ENCODE measurements at regions not wholly inside any gene's neighbourhood (a gene's known extent, or its start where the extent isn't known, plus 50 kb on each side); places are given as distances from the start of the nearest gene placed in this dataset.

GRCh38 chr16:17847234-17847795, 376.6 kb upstream of the XYLT1 start:
- DNase-seq (ENCODE audit: low read depth, low spot score): no peak
- H3K4me3 ChIP-seq (ENCODE audit: low read depth, low read length): no peak overlapping the region
- TF ChIP-seq CTCF (IDR thresholded peaks at IDR 0.05; ENCODE audit: low read depth, low read length): no peak
- in situ Hi-C loops (cut with HindIII; ENCODE audit: low sequenced_read_pairs): no loop called here

DNA sequence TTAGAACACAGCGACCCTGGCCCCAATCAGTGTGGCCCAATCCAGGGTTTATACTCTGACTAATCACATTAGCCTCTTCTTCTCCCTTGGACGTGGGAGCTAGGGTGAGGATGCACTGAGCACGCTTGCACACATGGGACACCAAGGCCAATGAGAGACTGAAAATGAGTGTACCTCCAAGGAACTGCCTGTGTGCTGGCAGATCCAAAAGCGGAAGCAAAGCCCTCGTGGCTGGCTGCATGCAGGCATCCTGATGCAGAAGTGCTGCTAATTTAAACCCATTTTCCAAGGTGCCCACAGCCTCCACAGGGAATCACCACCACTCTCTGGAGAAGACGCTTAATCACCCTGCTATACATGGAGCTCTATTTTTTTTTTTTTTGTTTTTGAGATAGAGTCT, 375.3 kb upstream of the XYLT1 start:
- in situ Hi-C loops (cut with HindIII; ENCODE audit: low sequenced_read_pairs): no loop called here
- TF ChIP-seq CTCF (IDR thresholded peaks at IDR 0.05; ENCODE audit: low read depth, low read length): no peak
- H3K4me3 ChIP-seq (ENCODE audit: low read depth, low read length): no peak overlapping the region
- DNase-seq (ENCODE audit: low read depth, low spot score): no peak

DNA sequence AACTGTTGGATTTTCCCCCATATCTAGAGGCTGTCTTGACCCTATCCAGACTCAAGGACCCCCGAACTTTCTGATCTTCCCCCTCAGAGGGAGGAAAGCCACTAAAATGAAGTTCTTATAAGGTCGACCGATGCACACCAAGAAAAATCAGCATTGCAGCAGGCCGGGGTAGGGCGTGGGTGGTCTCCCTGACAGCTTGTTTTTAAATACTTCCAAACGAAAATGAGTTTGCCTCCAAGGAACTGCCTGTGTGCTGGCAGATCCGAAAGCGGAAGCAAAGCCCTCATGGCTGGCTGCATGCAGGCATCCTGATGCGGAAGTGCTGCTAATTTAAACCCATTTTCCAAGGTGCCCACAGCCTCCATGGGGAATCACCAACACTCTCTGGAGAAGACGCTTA, 374.3 kb upstream of the XYLT1 start:
- DNase-seq (ENCODE audit: low read depth, low spot score): no peak
- TF ChIP-seq CTCF (IDR thresholded peaks at IDR 0.05; ENCODE audit: low read depth, low read length): no peak
- no peak overlapping the region for H3K4me3 ChIP-seq (ENCODE audit: low read depth, low read length)
- in situ Hi-C loops (cut with HindIII; ENCODE audit: low sequenced_read_pairs): no loop called here

DNA sequence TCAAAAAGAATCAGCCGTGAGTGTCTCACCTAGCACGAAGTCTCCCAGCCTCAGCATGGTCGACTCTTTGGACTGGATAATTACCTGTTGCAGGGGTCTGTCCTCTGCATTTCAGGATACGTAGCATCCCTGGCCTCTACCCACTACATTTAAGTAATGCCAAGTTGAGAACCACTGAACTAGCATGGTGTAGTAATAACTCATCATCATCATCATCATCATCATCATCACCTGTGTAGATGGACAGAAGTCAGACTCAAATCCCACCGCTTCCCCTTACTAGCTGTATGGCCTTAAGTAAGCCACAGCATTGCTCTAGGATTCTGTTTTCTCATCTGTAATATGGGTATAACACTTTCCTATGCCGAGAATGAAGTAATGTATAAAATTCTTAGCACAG, 373.1 kb upstream of the XYLT1 start:
- no peak for TF ChIP-seq CTCF (IDR thresholded peaks at IDR 0.05; ENCODE audit: low read depth, low read length)
- in situ Hi-C loops (cut with HindIII; ENCODE audit: low sequenced_read_pairs): no loop called here
- no peak overlapping the region for H3K4me3 ChIP-seq (ENCODE audit: low read depth, low read length)
- DNase-seq (ENCODE audit: low read depth, low spot score): no peak

DNA sequence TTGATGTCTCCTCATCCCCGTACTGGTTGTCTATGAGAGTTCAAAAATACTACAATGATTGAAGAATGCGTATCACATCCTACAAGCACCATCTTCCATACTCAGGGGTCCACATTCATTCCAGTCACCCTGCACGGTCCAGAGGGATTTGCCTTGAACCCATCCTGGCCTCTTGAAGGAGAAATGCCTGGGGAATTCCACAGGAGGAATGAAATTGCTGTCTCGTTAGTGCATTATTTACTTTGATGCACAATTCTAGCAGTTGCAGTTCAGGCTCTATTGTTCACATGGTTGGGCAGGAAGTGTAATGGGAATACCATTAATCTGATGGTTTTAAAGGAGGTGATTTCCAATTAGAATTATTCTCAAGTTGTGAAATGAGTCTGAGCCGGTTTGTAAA, 369.1 kb upstream of the XYLT1 start:
- no peak overlapping the region for H3K4me3 ChIP-seq (ENCODE audit: low read depth, low read length)
- TF ChIP-seq CTCF (IDR thresholded peaks at IDR 0.05; ENCODE audit: low read depth, low read length): no peak
- in situ Hi-C loops (cut with HindIII; ENCODE audit: low sequenced_read_pairs): no loop called here
- DNase-seq (ENCODE audit: low read depth, low spot score): no peak

DNA sequence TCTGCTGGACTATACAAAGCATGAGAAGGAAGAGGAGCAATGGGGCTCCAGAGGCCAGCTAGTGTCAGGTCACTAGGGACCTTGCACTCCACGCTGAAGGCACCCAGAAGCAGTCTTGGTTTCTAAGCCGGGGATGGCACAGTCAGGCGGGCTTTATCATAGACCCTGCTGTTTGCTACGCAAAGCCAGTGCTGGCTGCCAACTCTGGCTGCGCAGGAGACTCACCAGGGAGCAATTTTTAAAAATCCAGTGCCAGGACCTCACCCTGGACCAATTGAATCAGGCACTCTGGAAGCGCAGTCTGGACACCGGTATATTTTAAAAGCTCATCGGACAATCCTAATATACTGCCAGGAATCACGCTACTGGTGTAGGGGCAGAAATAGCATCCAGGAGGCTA, 368.5 kb upstream of the XYLT1 start:
- H3K4me3 ChIP-seq (ENCODE audit: low read depth, low read length): no peak overlapping the region
- in situ Hi-C loops (cut with HindIII; ENCODE audit: low sequenced_read_pairs): no loop called here
- TF ChIP-seq CTCF (IDR thresholded peaks at IDR 0.05; ENCODE audit: low read depth, low read length): no peak
- DNase-seq (ENCODE audit: low read depth, low spot score): no peak

Measured in astrocyte of the spinal cord (primary cell).